IPS DF 4.7 (cell line): ENCODE measurements at regions not wholly inside any gene's neighbourhood (a gene's known extent, or its start where the extent isn't known, plus 50 kb on each side); places are given as distances from the start of the nearest gene placed in this dataset.
"Not testable (repeated sequence)": the region's sequence is repeated elsewhere in the genome, so short reads cannot be mapped to it uniquely, and the experiment has no call there.

Experiments used
- DNase-seq: peaks from one replicate; pipeline ENCODE4 v3.0.0-alpha.2; 2013; ENCODE audit warnings: low spot score; ENCODE audit errors: extremely low read depth

DNA sequence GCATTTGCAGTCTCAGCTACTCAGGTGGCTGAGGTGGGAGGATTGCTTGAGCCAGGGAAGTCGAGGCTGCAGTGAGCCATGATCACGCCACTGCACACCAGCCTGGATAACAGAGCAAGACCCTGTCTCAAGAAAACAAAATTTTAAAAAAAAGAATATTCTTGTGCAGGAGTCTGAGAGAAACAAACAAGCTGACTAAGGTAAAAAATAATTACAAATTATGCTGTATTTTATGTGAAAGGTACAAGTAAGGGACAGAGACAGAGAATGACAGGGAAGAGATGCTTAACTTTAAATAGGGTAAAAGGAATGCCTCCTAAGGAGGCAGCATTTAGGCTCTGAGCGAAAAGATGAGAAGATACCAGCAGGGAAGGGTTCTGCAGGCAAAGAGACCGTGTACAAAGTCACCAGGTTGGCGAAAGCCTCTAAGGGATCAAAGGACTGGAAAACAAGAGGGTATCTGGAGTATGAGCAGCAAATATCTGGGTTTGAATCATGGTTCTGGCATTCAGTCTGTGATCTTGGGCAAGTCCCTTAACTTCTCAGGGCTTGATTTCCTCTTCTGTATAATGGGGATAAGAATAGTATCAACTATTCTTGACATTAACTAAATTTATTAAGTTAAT, 106.2 kb upstream of the RHOBTB1 start:
- no peak for DNase-seq

DNA sequence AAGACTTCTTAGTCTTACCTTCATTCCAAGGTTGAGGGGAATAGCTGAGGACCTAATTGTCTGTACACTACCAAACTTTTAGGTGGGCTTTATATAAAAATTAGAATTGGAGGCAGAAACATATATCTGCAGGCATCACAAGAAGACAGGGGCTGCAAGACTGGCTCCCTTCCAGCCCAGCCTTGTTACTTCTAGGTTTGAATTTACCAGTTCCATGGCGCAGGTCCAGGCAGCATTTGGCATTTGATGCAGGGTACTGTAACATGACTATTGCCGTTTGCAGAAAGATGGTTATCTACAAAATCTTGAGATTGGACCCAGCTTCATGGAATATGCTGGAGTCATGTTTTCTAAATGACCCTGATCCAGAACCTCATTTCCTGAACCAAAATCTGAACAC, 105.4 kb upstream of the RHOBTB1 start:
- no peak for DNase-seq

DNA sequence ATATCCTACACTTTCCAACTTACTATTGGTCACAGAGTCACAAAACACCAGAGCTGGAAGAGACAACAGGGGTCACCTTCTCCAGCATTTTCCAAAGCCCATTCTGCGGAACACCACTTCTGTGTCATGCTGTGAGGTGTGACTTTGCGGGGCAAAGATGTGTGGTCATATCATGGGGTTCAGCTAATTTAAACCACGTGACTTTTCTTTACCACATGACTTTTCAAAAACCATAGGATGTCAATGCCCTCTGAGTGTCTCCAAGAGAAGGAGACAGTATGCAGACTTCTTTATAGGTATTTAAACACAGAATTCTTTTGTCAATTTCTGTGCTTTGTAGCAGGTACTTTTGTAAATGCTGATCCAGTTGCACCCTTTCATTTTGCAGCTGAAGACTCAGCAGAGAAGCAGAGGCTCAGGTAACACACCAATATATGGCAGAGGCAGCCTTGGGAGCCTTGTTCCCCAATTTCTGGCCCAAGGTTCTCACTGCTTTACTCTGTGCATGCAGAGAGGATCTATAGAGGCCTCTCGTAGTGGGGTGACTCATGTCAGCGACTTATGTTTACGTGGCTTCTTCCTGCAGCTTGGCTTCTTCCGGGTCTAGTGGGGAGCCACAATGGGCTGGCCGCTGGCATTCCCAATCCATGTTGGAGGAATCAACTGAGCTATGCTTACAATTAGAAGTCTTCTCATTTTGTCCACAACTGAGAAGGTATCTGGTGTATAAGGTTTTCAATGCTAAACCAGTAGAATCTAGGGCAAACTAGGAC, 104.0 kb upstream of the RHOBTB1 start:
- DNase-seq, result no peak

DNA sequence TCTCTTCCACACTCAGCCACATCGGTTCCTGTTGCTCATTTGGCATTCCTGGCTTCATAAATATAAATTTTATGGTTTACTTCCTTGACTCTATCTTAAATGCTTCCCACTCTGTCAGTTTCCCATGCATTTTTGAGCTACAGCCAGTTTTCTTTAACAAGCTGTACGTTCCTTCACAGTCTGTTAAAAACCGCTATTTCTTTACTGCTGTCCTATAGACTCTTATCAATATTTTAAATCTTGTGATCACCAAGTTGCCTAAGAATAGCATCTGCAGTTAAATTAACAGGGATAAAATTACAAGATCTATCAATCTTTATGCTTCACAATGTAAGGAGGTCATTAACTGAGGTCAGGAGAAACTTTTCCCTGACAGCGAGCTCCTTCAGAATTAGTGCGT, 103.1 kb upstream of the RHOBTB1 start:
- DNase-seq, result no peak

DNA sequence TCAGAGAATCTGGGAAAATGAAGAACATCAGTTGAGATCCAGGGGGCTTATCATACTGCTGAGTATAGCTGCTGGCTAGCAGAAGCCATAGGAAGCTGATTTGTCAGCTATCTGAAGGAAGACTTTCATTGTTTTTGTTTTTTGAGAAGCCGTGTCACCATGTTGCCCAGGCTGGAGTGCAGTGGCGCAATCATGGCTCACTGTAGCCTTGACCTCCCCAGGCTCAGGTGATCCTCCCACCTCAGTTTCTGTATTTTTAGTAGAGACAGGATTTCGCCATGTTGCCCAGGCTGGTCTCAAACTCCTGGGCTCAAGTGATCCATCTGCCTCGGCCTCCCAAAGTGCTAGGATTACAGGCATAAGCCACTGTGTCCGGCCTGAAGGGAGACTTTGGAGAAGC, 101.5 kb upstream of the RHOBTB1 start:
- DNase-seq, result not testable (repeated sequence)

DNA sequence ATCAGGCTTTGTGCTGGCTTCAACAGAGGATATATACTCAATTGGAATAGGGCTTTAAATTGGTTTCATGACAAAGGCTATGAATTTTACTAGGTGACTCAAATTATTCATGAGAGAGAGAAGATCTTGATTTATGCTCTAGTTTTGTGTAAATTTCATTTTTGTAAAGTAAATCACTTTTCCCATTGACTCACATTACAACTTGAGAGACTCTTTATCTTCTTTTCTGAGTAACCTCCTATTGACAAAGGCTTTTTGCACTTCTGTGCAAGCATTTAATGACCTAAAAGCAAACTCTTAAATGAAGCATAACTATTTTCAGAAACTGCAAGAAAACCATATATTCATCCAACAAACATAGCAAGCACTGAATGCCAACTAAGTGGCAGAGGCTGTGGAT, 98.5 kb upstream of the RHOBTB1 start:
- DNase-seq, result no peak

DNA sequence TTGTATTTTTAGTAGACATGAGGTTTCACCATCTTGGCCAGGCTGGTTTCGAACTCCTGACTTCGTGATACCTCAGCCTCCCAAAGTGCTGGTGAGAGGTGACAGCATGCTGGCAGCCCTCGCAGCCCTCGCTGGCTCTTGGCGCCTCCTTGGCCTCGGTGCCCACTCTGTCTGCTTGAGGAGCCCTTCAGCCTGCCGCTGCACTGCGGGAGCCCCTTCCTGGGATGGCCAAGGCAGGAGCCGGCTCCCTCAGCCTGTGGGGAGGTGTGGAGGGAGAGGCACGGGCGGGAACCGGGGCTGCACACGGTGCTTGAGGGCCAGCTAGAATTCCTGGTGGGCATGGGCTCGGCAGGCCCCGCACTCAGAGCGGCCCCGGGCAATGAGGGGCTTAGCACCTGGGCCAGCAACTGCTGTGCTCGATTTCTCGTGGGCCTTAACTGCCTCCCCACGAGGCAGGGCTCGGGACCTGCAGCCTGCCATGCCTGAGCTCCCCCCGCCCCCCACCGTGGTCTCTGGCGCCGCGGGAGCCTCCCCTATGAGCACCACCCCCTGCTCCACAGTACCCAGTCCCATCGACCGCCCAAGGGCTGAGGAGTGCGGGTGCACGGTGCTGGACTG, 96.5 kb upstream of the RHOBTB1 start:
- no peak for DNase-seq

DNA sequence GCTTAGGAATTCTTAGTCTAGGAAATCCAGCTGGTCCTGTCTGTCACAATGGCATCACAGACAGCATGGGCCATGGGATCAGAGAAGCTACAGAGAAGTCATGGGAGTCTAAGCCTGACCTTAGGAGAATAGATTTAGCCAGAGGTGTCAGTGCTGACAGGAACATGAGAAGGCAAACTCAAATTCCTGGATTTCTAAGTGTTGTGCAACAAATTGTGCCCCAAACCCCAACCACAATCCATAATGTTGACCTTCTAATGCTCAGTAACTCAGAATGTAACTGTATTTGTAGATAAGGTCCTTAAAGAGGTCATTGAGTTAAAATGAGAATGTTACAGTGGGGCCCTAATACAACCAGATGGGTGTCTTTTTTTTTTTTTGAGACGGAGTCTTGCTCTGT, 95.9 kb upstream of the RHOBTB1 start:
- DNase-seq, result no peak

DNA sequence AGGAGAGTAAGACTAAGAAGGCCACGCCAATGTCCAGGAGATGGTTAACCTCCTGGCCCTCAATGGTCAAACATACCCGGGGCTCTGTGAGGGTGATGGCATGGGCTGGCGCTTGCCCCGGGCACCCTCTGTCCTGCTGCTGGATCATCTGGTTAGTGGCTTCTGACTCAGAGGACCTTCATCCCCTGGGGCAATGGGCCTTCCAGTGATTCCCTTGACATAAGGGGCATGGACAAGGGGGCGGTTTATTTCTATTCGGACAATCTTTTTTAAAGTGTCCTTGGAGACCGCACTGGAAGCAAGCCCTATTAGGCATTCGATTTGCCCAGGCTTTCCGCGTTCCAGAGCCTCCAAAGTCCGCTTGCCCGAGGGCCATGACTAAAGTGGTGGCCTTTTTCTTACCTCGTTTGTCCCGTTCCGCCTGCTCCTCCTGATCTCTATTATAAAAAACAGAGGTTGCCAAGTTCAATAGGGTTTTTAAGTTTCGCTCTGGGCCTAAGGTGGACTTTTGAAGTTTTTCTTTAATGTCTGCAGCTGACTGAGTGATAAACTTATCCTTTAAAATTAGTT, 93.4 kb upstream of the RHOBTB1 start:
- not testable (repeated sequence) for DNase-seq

DNA sequence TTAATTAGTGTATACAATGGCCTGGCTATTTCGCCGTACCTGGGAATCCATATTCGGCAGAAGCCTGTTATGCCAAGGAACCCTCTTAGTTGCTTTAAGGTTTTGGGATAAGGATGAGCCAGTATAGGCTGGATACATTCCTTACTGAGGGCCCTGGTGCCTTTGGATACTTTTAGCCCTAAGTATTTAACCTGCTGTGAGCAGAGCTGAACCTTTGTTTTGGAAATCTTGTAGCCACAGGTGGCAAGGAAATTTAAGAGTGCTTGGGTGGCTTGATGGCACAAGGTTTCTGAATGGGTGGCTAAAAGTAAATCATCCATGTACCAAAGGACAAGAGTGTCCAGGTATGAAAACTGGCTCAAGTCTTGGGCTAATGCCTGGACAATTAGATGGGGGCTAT, 92.2 kb upstream of the RHOBTB1 start:
- not testable (repeated sequence) for DNase-seq

DNA sequence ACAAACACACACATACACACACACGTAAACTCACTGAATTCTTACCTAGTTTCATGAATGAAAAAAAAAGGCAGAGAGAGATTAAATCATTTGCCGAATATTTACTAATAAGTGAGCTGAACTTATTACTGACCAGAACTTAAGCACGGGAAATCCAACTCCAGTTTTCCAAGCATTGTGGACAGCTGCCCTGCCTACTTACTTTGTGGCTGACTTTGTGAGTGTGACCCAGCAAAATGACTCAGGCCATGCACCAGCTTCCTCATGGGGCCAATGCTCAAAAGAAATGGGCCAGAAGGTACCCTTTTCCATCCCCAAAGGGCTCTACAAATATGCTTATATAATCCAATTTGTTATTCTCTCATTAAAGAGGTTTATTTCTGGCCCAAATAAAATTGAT, 87.4 kb upstream of the RHOBTB1 start:
- no peak for DNase-seq

DNA sequence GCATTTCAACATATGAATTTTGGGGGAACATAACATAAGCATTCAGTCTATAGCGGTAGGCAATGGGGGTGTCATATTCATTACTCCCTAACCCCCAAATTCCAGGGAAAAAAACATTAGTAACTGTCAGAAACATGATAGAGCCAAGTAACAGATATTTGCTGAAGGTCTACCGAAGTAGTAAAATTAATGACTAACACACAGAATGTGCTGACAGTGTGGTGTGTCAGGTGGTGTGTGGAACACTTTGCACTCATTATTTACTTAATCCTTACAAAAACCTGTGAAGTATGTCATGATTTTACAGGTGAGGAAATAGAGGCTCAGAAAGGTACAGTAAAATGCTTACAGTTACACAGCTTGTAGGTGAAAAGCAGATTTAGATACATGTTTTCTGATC, 85.4 kb upstream of the RHOBTB1 start:
- no peak for DNase-seq

DNA sequence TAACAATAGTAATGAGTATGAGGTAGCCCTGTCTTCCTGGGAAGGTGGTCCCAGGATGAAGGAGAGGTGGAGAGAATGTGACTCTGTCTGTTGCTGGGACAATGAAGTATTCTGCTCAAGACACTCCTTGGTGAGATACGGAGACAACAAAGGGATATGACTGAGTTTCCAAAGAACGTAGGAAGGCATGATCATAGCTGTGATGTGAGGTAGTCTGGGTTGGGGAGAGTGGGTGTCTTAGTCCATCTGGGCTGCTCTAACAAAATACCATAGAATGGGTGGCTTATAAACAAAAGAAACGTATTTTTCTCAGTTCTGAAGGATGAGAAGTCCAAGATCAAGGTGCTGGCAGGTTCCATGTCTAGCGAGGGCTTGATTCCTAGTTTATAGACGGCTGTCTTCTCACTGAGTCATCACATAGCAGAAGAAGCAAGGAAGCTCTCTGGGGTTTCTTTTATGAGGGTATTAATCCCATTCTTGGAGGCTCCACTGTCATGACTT, 84.9 kb upstream of the RHOBTB1 start:
- DNase-seq, result no peak

DNA sequence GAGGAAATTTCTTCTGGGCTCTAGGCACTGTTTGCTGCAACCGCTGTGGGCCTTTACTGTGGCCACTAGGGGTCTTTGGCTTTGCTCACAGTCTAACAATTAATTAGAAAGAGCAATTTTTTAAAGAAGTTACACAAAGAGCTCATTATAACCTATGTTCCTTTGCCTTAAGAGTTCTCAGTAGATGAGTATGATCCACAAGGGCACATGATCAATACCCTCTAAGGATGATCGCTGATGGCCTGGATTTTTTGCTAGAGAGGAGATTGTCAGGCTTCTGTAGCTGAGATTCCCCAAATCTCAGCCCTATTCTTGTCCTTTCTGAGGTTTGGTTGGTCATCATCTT, 80.8 kb upstream of the RHOBTB1 start:
- DNase-seq, result no peak

DNA sequence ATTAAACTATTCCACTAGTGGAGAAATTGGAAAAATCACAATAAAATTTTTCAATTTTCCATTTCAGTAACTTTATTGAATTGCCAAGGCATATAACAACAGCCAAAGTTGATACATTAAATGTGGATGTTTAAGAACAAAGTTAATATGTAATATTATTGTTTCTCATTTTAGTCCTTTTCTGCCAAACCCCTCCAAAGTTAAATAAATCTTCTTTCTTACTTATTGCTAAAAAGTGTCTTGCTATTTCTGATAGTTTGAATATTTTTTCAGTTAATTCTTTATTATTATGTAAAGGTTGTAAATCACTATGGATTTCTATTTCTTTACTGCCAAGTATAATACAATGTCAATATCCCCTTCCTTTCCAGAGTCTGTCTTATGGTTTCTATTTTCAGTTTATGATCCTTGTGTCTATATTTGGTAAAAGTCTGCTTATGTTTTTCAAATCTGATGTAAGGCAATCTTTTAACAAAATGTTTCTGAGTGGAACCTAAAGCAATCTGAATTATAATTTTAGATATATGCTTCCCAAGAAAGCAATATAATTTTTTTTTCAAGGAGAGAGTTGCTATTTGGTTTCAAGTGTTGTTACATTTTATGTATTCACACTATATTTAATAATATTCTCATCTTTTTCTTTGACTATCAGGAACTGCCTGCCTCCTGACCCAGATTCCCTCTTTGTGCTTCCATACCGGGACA, 80.3 kb upstream of the RHOBTB1 start:
- no peak for DNase-seq

DNA sequence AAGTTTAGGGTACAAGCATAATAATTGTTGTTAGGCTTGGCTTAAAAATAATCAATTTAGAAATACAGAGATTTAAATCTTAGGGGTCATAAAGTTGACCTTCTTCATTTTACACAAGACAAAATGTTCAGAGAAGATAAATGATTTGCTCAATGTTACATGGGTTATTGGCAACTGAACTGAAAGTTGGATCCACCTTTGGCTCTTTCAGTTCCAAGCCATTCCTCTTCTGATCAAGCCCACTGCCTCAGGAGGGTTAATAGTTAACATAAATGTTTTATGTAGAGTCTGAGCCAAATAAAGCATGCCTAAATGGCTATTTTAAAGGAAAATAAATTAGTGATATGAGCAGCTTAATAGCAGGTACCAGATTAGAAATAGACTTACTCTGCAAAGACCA, 79.1 kb upstream of the RHOBTB1 start:
- no peak for DNase-seq

DNA sequence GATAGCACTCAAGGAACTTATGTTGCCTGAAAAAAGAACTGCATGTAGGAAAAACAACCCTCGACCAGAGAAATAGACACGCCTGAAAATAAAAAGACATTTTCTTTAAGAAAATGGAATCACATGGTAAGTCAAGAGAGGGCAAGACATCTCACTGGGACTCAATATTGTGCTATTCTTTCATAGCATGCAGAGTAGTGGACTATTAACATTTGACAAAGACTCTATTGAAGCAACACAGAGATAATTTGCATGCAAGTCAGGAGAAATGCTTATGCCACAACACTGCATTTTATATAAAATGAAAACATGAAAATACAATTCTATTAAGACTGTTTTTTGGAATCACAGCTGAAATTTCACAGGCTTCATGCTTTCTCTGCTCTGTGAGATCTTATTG, 77.9 kb upstream of the RHOBTB1 start:
- DNase-seq, result no peak

DNA sequence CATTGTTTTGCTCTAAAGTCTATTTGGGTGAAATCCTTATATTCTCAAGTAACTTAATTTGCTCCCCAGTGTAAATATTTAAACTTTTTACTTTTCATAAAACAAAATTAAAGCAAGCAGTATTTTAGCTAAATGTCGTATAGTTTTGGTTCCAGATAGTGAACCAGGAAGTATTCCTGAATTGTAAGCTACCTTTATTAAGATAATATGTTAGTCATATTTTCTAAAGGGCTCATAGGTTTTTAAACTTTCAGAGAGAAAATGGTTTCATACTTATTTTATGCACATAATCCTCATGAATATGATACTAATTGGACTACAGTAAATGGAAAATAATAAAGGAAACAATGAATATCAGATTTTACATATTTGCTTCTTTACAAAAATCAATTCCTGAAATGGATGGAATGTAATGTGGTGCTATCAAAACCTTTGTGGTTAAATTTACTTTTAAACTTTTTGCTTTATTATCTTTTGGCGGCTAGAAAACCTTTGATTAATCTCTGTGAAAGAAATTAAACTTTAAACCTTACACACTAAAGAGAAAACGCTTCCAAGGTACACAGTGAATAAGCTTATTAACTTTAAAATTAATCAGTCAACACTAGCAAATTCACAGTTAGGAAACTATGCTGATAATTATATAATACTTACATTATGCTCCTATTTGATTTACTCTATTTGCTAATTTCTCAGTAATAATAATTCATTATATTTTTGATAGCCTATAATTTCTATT, 76.6 kb upstream of the RHOBTB1 start:
- DNase-seq, result no peak

DNA sequence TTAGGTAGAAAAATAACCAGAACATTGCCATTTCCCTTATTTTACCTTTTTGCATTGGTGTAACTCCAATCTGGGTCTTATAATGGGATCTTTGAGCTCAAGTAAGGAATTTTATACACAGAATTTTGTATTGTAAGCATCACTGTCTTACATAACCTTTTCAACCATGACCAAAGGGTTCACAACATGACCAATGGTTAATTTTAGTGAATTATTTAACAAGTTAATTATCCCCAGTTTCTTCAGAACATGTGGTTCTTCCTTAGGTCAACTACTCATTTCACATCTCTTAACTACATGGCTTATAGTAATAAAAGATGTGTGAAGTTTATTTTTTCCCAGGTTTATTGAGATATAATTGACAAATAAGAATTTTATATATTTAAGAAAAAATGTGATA, 74.2 kb upstream of the RHOBTB1 start:
- DNase-seq, result no peak

DNA sequence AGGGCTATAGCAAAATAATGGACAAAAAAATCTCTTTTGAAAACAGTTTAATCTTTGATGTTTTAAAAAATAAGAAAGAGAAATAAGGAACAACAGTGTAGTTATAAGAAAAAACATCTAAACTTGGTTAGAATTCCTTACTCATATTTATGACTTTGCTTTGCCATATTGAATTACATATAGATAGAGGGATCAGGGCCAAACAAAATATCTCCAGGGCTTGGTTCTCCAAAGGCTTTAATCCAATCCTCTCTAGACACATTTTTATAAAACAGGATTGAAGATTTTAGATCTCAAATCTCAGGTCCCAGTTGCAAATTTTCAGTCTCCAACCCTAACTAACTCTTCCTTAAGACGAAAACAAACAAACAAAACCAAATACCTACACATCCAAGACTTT, 72.6 kb upstream of the RHOBTB1 start:
- no peak for DNase-seq

DNA sequence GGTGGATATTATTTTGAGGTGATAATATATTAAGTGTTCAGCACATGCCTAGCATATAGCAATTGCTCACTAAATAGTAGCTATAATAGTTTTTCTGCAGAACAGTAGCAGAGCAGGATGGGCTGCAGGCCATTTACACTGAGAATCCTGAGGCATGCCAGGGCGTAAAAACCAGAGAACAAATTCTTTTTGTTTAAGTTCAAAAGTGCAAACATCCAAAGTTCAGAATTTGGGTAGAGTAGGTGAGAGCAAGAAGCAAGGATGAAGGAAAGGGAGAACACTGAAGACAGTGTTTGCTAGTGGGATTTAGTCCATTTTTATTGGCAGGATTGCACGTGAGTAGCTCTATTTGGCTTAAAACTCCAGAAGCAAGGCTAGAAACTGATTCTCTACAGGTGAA, 72.0 kb upstream of the RHOBTB1 start:
- no peak for DNase-seq
